ENCODE measurements at regions not wholly inside any gene's neighbourhood (a gene's known extent, or its start where the extent isn't known, plus 50 kb on each side); places are given as distances from the start of the nearest gene placed in this dataset.

GRCh38 chr6:14734416-14735340, 511.2 kb upstream of the JARID2 start:
- TF ChIP-seq CTCF (IDR thresholded peaks at IDR 0.05) (no peak), REST (IDR thresholded peaks at IDR 0.05; ENCODE audit: insufficient read depth in 1 of 2, low read depth in 2 of 2, low read length in 1 of 2) (no peak)
